ENCODE measurements at regions not wholly inside any gene's neighbourhood (a gene's known extent, or its start where the extent isn't known, plus 50 kb on each side); places are given as distances from the start of the nearest gene placed in this dataset.
"Not testable (repeated sequence)": the region's sequence is repeated elsewhere in the genome, so short reads cannot be mapped to it uniquely, and the experiment has no call there.

- intact Hi-C loops (cut with micrococcal nuclease) = no loop called here
- Mint-ChIP-seq H3K9me3 (ENCODE audit: insufficient read depth) (peaks cover 7% of the 10 kb centered on the region), H3K4me3 (no peak overlapping the region), H3K4me1 (no peaks in the 10 kb centered on the region), H3K27ac (no peak overlapping the region), H3K27me3 (no peaks in the 10 kb centered on the region)
- no peak overlapping the region for H3K27ac ChIP-seq (ENCODE audit: low read length in 2 of 2)
- H3K36me3 ChIP-seq (replicated peaks in 1 of 2; ENCODE audit: control extremely low read depth in 1 of 2, control insufficient read depth in 1 of 2, extremely low read depth in 1 of 2, insufficient read depth in 2 of 2, low read length in 1 of 2) = no peaks in the 10 kb centered on the region
- H4K20me1 ChIP-seq (ENCODE audit: control insufficient read depth, insufficient read depth, low read length, poor library complexity, severe bottlenecking) = no peaks in the 10 kb centered on the region
- TF ChIP-seq CTCF (IDR thresholded peaks at IDR 0.05) (no peak), EZH2 (IDR thresholded peaks at IDR 0.05; ENCODE audit: borderline replicate concordance, insufficient read depth, low read depth, low read length, poor library complexity, severe bottlenecking) (no peak)
- peaks cover 0 to 4% (median 0%) of the 10 kb centered on the region in 3 donors for H3K9me3 ChIP-seq (ENCODE audit: control extremely low read depth in 1 of 3, control insufficient read depth in 2 of 3, insufficient read depth in 1 of 3, low read length in 2 of 3)
- H3K79me2 ChIP-seq (ENCODE audit: control insufficient read depth, insufficient read depth, low read length) = no peaks in the 10 kb centered on the region
- H2AFZ ChIP-seq (ENCODE audit: insufficient read depth, low read depth, low read length, poor library complexity, severe bottlenecking) = no peak overlapping the region
- H3K4me3 ChIP-seq (ENCODE audit: control extremely low read depth in 1 of 5, extremely low read depth in 1 of 5, insufficient read depth in 1 of 5, low read depth in 2 of 5, low read length in 4 of 5) = no peak overlapping the region
- H3K4me2 ChIP-seq (replicated peaks; ENCODE audit: low read depth, low read length, poor library complexity, severe bottlenecking) = no peak overlapping the region
- 90% methylated on average over 5 of the region's 8 CpGs for WGBS (ENCODE audit: insufficient coverage)
- ATAC-seq (ENCODE audit: low read depth) = no peak
- H3K27me3 ChIP-seq (replicated peaks in 1 of 4; ENCODE audit: control extremely low read depth in 1 of 4, control insufficient read depth in 3 of 4, insufficient read depth in 4 of 4, low read length in 3 of 4) = peaks cover 0 to 5% (median 1%) of the 10 kb centered on the region in 4 experiments
- no peaks in the 10 kb centered on the region for H3K4me1 ChIP-seq (ENCODE audit: control insufficient read depth in 2 of 2, insufficient read depth in 2 of 2, low read length in 2 of 2)
- no peak overlapping the region for H3K9ac ChIP-seq (ENCODE audit: low read length)
- no peak for DNase-seq
- ChIA-PET POLR2A (no interaction called here), CTCF (no interaction called here)
These were observed 261.3 kb downstream of the PARM1 start for GRCh38 chr4:75194180-75194579.

GRCh38 chr4:75192182-75192581 lies 259.3 kb downstream of the PARM1 start:
- WGBS (ENCODE audit: insufficient coverage) = 83% methylated on average over 1 of the region's 2 CpGs
- H3K9me3 Mint-ChIP-seq (ENCODE audit: insufficient read depth); ATAC-seq (ENCODE audit: low read depth); H3K4me1 Mint-ChIP-seq; H3K9me3 ChIP-seq (ENCODE audit: control extremely low read depth in 1 of 3, control insufficient read depth in 2 of 3, insufficient read depth in 1 of 3, low read length in 2 of 3); DNase-seq; CTCF ChIA-PET; H3K27ac Mint-ChIP-seq; H3K79me2 ChIP-seq (ENCODE audit: control insufficient read depth, insufficient read depth, low read length); H3K27me3 Mint-ChIP-seq; H3K27ac ChIP-seq (ENCODE audit: low read length in 2 of 2); intact Hi-C loops (cut with micrococcal nuclease); H3K9ac ChIP-seq (ENCODE audit: low read length); H3K4me3 Mint-ChIP-seq; H3K4me2 ChIP-seq (replicated peaks; ENCODE audit: low read depth, low read length, poor library complexity, severe bottlenecking); POLR2A ChIA-PET; H3K27me3 ChIP-seq (replicated peaks in 1 of 4; ENCODE audit: control extremely low read depth in 1 of 4, control insufficient read depth in 3 of 4, insufficient read depth in 4 of 4, low read length in 3 of 4); H2AFZ ChIP-seq (ENCODE audit: insufficient read depth, low read depth, low read length, poor library complexity, severe bottlenecking); H4K20me1 ChIP-seq (ENCODE audit: control insufficient read depth, insufficient read depth, low read length, poor library complexity, severe bottlenecking); H3K4me1 ChIP-seq (ENCODE audit: control insufficient read depth in 2 of 2, insufficient read depth in 2 of 2, low read length in 2 of 2); H3K36me3 ChIP-seq (replicated peaks in 1 of 2; ENCODE audit: control extremely low read depth in 1 of 2, control insufficient read depth in 1 of 2, extremely low read depth in 1 of 2, insufficient read depth in 2 of 2, low read length in 1 of 2); H3K4me3 ChIP-seq (ENCODE audit: control extremely low read depth in 1 of 5, extremely low read depth in 1 of 5, insufficient read depth in 1 of 5, low read depth in 2 of 5, low read length in 4 of 5): not testable (repeated sequence)
